ENCODE measurements at regions not wholly inside any gene's neighbourhood (a gene's known extent, or its start where the extent isn't known, plus 50 kb on each side); places are given as distances from the start of the nearest gene placed in this dataset.

DNA sequence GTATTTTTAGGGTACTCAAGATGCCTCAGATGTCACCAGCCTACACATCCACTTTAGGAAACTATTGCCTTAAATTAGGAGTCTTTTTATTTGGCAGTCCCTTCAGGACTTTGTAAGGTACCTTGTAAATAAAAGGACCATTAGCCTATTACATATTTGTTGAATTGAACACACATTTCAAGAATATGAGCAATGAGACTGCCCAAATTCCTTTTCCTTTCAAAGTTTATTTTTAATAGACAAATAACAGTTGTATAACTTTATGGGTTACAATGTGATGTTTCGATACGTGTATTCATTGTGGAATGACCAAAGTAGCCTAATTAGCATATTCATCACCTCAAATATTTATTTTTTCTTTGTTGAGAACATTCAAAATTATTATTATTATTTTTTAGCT, 176.7 kb upstream of the PDZRN3 start:
- TF ChIP-seq NBN (IDR thresholded peaks at IDR 0.05) (no peak), EP300 (IDR thresholded peaks at IDR 0.05; ENCODE audit: borderline replicate concordance in 1 of 2, control insufficient read depth in 1 of 2, low read depth in 2 of 2, low read length in 2 of 2) (no peak), POLR2AphosphoS5 (IDR thresholded peaks at IDR 0.05; ENCODE audit: low read length) (no peak), FOXK2 (IDR thresholded peaks at IDR 0.05) (no peak), EZH2 (IDR thresholded peaks at IDR 0.05; ENCODE audit: borderline replicate concordance, control insufficient read depth, low read depth, low read length) (no peak), SMARCA5 (IDR thresholded peaks at IDR 0.05) (no peak), ZNF24 (IDR thresholded peaks at IDR 0.05) (no peak), GATAD2B (conservative IDR thresholded peaks at IDR 0.05; ENCODE audit: low read depth) (no peak)
- TF ChIP-seq, protein P1, sequence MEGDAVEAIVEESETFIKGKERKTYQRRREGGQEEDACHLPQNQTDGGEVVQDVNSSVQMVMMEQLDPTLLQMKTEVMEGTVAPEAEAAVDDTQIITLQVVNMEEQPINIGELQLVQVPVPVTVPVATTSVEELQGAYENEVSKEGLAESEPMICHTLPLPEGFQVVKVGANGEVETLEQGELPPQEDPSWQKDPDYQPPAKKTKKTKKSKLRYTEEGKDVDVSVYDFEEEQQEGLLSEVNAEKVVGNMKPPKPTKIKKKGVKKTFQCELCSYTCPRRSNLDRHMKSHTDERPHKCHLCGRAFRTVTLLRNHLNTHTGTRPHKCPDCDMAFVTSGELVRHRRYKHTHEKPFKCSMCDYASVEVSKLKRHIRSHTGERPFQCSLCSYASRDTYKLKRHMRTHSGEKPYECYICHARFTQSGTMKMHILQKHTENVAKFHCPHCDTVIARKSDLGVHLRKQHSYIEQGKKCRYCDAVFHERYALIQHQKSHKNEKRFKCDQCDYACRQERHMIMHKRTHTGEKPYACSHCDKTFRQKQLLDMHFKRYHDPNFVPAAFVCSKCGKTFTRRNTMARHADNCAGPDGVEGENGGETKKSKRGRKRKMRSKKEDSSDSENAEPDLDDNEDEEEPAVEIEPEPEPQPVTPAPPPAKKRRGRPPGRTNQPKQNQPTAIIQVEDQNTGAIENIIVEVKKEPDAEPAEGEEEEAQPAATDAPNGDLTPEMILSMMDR (IDR thresholded peaks at IDR 0.05 in 2 of 3, conservative IDR thresholded peaks at IDR 0.05 in 1 of 3; ENCODE audit: control insufficient read depth in 2 of 3, extremely low read depth in 1 of 3, insufficient read depth in 1 of 3, low read depth in 3 of 3, low read length in 3 of 3) = no peak
- TF ChIP-seq, protein P2, sequence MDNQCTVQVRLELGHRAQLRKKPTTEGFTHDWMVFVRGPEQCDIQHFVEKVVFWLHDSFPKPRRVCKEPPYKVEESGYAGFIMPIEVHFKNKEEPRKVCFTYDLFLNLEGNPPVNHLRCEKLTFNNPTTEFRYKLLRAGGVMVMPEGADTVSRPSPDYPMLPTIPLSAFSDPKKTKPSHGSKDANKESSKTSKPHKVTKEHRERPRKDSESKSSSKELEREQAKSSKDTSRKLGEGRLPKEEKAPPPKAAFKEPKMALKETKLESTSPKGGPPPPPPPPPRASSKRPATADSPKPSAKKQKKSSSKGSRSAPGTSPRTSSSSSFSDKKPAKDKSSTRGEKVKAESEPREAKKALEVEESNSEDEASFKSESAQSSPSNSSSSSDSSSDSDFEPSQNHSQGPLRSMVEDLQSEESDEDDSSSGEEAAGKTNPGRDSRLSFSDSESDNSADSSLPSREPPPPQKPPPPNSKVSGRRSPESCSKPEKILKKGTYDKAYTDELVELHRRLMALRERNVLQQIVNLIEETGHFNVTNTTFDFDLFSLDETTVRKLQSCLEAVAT (IDR thresholded peaks at IDR 0.05) = no peak

Measured in GM12878 (cell line).